Testis (tissue), 2 donors: ENCODE measurements at regions not wholly inside any gene's neighbourhood (a gene's known extent, or its start where the extent isn't known, plus 50 kb on each side); places are given as distances from the start of the nearest gene placed in this dataset.

Source experiments
- POLR2A ChIP-seq: fragments of 450-650 bp; IDR thresholded peaks from one replicate; pipeline ENCODE4 v1.6.1; 2017; ENCODE audit warnings: antibody characterized with exemption, mild to moderate bottlenecking, moderate library complexity
- TF ChIP-seq, protein P1 (sequence below), 3 experiments: fragments of 450-650 bp in 2 of 3; fragments of 200-600 bp in 1 of 3; sonication (generic) in 1 of 3; IDR thresholded peaks; one replicate each; pipeline ENCODE4 v1.5.1; 2016 to 2019; ENCODE audit warnings: antibody characterized with exemption in 3 of 3, mild to moderate bottlenecking in 2 of 3, moderate library complexity in 1 of 3

DNA sequence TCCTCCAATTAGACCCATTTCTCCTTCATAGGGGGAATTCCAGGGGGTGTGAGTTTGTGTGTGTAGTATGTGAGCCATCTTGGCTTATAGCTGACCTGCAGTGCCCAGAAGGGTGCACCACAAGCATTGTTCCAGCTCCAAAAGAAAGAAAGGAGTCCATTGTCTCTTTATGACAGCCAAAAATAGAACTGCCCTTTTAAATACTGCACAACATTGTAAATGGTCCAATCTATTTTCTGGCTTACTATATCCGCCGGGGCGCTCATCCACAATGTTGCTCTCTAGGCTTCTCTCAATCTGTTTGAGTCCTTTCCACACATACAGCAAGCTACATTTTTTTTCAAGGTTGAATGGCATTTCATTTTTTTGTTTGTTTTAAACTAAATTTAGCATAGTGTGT is 517.5 kb downstream of the STK39 start:
- TF ChIP-seq, protein P1, sequence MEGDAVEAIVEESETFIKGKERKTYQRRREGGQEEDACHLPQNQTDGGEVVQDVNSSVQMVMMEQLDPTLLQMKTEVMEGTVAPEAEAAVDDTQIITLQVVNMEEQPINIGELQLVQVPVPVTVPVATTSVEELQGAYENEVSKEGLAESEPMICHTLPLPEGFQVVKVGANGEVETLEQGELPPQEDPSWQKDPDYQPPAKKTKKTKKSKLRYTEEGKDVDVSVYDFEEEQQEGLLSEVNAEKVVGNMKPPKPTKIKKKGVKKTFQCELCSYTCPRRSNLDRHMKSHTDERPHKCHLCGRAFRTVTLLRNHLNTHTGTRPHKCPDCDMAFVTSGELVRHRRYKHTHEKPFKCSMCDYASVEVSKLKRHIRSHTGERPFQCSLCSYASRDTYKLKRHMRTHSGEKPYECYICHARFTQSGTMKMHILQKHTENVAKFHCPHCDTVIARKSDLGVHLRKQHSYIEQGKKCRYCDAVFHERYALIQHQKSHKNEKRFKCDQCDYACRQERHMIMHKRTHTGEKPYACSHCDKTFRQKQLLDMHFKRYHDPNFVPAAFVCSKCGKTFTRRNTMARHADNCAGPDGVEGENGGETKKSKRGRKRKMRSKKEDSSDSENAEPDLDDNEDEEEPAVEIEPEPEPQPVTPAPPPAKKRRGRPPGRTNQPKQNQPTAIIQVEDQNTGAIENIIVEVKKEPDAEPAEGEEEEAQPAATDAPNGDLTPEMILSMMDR (IDR thresholded peaks at IDR 0.05) = no peak
- no peak for TF ChIP-seq POLR2A
